NCI-H69 (cell line): ENCODE measurements at regions not wholly inside any gene's neighbourhood (a gene's known extent, or its start where the extent isn't known, plus 50 kb on each side); places are given as distances from the start of the nearest gene placed in this dataset.
"Not testable (repeated sequence)": the region's sequence is repeated elsewhere in the genome, so short reads cannot be mapped to it uniquely, and the experiment has no call there.

ENCODE experiments used
- DNase-seq: peaks from one replicate; lab custom pipeline; 2025; lab: John Stamatoyannopoulos, UW

DNA sequence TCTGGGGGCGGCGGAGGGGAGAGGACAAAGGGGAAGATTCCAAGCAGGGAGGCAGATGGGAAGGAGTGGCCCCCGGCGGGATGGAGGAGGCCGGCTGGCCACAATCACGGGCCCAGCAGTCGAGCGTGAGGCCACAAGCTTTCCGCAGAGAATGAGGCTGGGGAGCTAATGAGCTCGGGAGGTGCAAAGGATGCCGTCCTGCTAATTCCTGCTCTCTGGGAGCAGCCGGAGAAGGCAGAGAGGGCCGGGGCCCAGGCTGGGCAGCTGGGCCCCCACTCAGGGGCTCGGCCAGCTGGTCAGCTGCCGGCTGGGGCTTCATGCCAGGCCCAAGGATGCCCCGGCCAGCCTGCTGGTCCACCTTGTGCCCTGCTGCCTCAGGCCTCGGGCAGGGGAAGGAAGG is 98.1 kb upstream of the LHX5 start:
- DNase-seq = no peak

DNA sequence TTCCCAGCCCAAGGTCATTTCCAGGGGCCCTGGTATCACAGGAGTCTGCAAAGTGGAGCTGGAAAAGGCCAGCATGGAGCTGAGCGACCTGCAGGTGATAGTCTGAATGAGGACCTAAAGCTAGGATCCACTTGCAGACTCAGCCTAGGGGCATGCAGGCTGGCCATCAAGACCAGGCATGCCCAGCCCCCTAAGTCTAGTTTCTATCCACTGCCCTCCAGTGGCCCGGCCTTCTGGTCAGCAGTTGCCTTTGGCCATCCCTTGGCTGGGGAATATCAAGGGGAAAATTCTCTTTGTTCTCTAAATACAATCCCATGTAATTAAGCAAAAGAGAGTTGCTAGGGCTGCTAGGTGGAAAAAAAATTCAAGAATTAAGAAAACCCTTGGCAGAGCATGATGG is 96.3 kb upstream of the LHX5 start:
- DNase-seq = no peak

DNA sequence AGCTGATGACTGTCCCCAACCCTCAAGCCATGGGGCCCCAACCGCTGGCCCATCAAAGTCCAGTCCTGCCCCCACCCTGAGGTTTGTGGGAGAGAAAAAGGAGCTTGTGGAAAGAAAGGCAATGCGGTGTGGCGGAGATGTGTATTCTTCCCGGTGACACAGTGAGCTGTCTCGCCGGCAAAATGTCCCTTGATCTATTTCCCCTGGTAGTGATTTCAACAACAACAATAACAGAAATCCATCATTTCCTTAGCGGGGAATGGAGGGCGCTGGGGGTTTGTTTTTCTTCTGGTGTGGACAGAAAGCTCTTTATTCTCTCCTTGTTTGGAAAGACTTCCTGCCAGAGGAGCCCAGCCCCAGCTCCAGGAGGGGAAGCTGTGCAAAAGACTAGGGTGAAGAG is 93.7 kb upstream of the LHX5 start:
- DNase-seq = no peak

DNA sequence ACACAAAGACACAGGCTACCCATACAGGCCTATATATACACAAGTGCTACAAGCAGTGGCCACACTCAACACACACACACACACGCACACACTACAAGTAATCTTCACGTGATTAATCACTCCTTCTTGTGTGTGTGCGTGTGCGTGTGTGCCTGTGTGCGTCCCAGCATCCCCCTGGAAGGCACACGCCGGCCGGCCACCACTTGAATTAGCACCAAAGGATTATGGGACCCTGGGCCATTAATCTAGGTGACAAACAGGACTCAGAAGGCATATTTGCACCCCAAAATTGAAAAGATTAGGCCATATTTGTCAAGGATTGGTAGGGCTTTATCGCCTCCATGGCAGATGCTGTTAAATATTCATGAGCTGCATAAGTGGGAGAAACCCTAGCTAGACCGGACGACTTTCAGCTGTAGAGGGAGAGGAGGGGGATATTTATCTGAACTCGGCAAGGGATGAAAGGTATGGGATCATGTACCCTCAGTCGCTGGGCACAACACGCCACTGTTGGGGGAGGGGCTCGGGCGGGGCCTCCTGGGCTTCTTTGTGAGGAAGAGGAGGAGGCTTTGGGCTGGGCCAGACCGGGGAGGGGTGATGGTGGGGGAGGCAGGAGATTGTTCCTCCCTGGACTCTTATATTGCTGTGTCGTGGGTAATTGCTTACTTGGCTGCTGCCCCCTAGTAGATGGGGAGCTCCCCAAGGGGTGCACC is 89.6 kb upstream of the LHX5 start:
- no peak for DNase-seq

DNA sequence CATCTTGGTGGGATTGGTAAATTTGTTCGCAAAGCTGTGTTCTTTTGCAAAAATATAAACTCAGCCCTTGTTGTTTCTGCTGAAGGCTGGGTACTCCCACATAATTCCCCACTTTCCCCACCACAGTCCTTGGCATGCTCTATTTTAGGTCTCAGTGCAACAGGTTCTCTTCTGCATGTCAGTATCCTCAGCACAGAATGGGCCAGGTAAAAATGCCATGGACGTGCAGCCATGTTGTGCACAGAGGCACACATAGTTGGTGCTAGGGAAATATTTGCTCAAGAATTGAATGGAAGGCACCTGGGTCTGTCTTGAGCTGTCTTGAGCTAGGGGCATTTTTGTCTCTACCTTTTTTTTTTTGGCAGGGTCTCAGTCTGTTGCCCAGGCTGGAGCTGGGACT is 87.8 kb upstream of the LHX5 start:
- no peak for DNase-seq

DNA sequence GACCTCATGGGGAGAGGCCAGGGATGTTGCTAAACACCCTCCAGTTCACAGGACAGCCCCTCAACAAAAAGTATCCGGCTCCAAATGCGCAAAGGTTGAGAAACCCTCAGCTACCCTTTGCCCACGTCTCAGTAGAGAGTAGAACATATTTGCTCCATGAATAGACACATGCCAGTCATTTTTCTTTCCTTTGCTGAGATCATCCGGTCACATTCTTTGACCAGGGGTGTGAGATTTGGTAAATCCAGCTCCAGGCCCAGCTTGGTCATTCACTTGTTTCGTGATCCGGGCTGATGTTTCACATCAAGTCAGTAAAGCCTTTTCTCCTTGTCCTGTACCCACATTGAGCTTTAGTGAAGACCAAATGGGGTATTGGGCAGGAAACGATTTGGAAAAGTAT is 83.6 kb upstream of the LHX5 start:
- no peak for DNase-seq

DNA sequence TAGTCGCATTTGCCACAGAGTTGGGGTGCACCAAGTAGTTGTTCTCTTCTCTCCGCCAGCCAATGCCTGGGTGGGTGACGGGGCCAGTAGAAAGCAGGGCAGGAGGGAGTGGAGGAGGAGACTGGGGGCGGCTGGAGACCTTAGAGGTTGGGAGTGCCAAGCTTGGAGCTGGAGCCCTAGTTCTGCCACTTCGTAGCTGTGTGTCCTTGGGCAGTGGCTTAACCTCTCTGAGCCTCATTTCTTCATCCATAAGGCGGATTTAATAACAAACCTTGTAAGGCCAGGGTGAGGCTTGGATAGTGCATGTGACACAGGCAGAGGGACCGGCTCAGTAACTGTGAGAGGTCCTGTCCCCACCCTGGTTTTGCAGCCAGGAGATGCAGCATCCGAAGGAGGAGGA is 81.1 kb upstream of the LHX5 start:
- DNase-seq = no peak

DNA sequence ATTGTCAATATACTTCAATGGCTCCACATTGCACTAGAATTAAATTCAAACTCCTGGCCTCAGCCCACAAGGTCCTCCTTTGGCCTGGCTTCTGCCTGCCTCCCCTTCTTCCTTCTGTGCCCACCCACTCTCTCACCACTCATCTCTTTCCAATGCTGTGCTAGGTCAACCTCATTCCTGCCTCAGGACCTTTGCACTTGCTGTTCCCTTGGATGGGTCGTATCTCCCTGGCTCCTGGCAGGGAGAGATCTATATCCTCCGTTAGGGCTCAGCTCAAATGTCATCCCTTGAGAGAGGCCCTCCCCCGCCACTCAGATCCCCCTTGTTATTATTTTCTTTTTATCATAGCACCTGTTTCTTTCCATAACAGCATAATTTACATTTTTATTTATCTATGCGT is 79.9 kb upstream of the LHX5 start:
- no peak for DNase-seq

DNA sequence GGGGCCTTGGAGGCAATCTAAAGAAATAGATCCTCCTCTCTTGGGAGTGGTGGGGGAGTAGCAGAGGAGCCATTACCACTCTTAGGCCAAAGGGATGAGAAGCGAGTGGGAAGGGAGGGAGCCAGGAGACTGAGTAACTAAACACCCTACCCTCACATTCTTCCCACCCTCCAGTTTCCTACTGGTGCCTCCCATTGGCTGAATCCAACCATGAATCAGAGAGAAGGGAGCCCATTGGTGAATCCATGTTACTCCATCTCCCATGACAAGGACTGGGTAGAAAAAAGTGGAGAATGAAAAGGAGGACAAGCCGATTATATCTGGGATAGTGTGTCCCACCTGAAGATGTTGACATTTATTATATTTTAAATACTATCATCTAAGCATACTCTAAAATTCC is 76.8 kb upstream of the LHX5 start:
- DNase-seq = no peak

DNA sequence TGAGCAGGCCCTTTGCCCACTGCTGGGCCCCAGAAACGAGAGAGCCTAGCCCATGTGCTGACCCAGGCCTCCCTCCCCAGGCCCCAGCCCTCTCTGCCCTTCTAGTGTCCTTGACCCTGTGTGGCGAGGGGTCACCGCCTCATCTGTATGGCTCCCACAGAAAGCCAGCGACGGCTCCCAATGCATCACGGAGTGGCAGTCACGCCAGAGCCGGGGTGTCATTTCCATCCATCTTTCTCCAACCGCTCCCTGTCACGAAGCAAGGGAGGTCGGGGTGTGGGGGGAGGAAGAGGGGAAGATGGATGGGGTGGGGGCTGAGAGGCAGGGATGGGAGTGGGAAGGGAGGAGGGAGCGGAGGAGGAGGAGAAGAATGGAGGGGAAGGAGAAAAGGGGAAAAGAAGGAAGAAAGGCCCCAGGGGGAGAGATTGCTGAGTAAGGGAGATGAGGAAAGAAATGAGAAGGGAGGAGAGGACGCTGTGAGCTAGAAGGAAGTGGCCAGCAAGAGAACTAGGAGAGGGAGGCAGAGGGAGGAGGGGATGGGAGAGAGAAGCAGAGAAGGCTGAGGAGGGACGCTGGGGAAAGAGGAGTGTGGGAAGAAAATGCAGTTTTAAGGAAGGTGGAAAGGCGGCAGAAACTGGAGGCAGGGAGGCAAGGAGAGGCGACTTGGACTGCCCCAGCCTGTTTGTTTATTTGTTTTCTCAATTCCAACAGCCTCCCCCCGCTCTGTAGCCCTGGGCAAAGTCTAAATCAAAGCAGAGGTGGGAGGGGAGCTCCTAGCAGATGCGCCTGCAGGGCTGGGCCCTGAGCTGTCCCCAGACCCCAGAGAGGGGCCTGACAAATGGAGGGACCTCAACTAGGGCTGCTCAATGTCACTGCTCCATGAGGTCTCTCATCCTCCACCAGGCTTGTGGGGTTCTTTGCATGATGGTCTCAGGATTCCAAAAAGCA is 75.5 kb upstream of the LHX5 start:
- no peak for DNase-seq

DNA sequence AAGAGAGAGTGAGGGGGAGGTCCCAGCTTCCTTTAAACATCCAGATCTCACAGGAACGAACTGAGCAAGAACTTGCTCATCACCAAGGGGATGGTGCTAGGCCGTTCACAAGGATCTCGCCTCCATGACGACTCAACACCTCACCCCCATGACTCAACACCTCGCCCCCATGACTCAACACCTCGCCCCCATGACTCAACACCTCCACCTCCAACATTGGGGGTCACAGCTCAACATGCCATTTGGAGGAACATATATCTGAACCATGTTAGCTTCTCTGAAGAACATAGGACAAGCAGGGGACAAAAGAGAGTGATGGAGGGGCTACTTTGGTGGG is 66.0 kb upstream of the LHX5 start:
- DNase-seq = no peak

DNA sequence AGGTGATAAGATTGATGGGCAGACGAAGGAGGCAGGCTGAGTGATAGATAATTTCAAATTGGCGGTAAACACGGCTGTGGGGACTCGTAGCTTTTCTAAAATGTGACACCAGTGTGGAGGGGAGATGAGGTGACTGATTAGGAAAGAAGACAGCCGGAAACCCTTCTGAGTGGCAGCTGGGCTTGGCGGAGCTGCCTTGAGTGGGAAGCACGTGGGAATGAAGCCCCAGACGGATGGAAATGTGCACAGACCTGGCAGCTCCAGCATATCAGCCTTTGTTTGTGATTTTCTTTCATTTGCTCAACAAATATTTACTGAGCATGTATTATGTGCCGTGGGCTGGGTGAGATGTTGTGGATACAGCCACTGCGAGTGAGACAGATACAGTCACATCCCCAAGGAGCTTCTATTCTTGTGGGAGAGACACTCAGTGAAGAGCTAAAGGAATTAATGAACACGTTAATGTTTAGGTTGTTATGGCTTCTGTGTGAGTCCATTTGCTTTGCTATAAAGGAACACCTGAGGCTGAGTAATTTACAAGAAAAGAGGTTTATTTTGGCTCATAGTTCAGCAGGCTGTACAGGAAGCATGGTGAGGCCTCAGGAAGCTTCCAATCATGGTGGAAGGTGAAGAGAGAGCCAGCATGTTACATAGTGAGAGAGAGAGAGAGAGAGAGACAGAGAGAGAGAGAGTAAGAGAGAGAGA is 65.5 kb upstream of the LHX5 start:
- DNase-seq = no peak

DNA sequence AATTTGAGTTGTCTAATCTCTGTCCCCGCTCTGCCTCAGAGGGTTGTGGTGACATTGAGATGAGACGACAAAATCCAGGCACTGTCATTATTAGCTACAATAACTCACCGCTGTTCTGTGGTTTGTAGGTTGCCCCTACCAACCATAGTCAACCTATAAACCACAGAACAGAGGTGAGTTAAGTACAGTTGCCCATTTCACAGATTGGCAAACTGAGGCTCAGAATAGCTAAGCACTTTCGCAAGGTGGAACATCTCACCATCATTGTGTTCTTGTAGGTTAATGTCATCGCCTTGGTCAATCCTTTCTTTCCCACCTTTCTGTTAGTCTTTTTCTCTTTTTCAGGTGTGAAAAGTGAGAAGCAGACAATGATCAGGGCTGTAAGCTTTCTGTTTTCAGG is 63.4 kb upstream of the LHX5 start:
- no peak for DNase-seq

DNA sequence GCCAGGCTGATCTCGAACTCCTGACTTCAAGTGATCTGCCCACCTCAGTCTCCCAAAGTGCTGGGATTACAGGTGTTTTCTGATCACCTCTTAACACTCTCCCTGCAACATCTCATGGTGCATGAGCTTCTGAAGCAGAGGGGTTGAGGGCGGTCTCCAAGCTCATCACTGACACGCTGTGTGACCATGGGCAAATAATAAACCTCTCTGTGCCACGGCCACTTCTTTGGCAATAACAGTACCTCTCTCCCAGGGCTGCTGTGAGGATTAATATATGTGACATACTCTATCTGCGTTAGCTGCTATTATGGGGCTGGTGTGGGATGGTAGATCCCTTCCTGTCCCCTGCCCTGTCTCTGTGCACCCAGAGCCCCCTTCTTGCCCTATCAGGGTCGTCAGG is 62.9 kb upstream of the LHX5 start:
- no peak for DNase-seq

DNA sequence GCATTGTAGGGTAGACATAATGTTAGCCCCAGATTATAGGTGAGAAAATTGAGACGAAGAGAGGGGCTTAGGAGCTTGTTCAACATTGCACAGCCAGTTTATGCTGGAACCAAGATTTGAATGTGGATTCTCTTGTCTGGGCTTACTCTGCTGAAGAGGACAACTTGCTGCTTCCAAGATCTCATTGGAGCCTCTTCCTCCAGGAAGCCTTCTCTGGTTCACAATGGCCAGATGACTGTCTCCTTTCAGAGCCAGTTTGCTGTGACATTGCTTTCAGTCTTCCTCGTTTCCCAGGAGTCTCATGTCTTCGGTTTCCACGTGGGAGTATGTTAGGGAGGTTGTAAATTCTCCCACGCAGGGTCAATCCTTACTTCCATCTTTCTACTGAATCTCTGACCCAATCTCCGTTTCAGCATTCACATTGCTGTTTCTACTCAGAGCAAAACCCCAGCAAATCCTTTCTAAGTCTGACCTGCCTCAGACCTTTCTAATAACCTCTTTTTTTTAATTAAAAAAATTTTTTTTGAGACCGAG is 62.2 kb upstream of the LHX5 start:
- no peak for DNase-seq

DNA sequence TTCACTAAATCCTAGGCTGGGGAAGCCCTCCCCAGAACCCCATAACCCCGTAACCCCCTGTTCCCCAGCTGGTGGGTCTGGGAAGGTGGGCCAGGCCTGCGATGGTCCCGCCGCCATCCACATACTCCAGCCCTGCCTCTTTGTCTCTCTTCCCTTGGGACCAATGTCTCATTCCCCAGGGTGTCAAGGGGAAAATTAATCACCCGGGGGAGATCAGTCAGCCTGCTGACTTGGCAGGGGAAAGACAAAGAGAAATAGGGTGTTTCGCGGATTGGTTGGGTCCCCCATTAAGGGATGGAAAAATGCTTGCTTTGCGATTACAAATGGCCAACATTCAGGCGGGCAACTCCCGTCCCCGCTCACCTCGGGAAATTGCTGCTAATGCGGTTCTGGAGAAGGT is 60.6 kb upstream of the LHX5 start:
- no peak for DNase-seq

DNA sequence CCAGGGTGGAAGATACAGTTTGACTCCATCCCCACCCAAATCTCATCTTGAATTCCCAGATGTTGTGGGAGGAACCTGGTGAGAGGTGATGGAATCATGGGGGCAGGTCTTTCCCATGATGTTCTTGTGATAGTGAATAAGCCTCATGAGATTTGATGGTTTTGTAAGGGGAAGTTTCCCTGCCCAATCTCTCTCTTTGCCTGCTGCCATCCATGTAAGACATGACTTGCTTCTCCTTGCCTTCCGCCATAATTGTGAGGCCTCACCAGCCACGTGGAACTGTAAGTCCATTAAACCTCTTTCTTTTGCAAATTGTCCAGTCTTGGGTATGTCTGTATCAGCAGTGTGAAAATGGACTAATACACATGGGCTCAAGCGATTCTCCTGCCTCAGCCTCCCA is 59.4 kb upstream of the LHX5 start:
- DNase-seq = not testable (repeated sequence)

DNA sequence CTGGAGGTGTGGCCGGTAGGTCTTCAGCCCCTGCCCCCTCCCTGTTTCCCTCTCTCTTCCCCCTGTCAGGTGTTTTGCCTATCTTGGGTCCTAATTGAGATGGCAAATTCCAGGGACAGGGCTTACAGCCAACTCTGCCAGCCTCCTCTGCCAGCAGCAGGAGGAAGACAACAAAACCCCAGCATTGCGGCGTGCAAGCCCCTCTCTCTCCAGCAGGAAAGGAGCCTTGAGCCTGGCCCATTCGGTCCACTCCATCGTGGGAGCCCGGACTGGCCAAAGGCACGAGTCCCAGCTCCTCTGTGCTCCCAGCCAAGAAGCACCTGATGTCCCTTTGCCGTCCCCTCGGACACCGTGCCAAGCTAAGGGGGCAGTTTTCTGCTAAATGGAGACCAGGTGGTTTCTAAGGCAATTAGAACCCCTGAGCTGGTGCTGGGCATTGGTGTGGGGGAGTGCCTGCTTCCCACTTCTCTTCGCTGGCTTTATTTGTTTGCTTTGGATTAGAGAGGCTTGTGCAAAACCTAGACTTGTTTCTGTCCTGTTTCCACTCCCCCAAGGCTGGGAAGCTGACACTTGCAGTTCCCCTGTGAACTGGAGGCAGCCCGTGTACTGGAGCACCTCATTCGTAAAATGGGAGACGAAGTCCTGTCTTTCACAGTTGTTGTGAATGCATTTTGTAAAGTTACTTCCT is 57.1 kb upstream of the LHX5 start:
- DNase-seq = no peak

DNA sequence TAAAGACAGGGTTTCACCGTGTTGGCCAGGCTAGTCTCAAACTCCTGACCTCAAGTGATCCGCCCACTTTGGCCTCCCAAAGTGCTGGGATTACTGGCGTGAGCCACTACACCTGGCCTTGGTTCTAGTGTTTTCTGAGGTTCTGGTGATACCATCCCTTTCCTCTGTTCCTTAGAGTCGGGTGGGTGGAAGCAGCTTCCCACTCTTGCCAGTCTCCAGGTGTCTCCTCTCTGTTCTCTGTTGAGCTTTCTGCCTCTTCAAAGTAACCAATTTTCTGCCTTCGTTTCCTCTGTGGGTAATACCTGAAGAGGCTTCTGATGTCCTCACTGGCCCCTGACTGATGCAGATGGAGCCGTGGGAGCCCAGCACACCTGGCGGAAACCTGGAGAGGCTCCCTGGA is 53.4 kb upstream of the LHX5 start:
- no peak for DNase-seq

DNA sequence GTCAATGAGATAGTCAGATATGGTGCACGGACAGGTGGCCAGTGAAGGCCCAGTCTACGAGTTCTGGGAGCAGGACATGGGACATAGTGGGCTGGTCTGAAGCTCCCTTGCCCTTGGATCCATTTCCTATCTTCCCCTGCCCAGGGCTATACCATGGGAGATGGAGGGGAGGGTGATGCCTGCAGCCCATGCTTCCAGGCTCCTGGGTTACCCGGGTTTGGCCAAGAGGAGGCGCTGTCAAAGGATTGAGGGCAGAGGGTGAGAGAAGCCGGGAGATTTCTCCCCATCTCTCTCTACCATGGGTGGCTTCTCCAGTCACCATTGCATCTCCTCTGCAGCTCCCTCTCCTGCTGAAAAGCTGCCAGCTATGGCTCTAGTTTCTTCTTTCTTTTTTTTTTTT is 52.8 kb upstream of the LHX5 start:
- DNase-seq = no peak

DNA sequence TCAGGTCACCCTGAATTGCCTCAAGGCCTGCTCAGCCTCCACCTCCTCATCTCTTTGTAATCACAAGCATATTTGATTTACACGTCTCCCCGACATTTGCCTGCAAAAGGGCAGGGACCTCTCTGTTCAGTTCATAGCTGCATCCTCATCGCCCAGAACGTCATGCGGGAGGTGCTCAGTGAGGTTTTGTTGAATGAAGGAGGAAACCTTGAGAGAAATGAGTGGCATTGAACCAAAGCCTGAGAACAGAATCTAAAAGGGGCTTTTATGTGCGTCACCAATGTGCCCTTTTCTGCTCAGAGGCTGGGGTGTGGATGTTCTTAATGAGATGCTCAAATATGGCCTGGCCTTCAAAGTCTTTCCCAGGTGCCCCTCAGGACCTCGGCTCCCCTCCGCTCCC is 50.0 kb upstream of the LHX5 start:
- DNase-seq = no peak
